ENCODE measurements at regions not wholly inside any gene's neighbourhood (a gene's known extent, or its start where the extent isn't known, plus 50 kb on each side); places are given as distances from the start of the nearest gene placed in this dataset.

- 93% methylated on average over 4 of the region's 4 CpGs for WGBS
- Histone ChIP-seq H3K36me3 (ENCODE audit: control insufficient read depth in 2 of 2, insufficient read depth in 2 of 2, low read length in 1 of 2) (no peaks in the 10 kb centered on the region), H3K4me3 (ENCODE audit: low read length in 2 of 2) (no peak overlapping the region), H3K4me1 (ENCODE audit: control insufficient read depth in 2 of 2, insufficient read depth in 2 of 2, low read length in 2 of 2) (no peaks in the 10 kb centered on the region), H3K27ac (ENCODE audit: low read depth in 1 of 2, low read length in 1 of 2) (no peak overlapping the region), H3K9me3 (ENCODE audit: control insufficient read depth in 2 of 2, insufficient read depth in 1 of 2, low read length in 1 of 2) (no peaks in the 10 kb centered on the region), H3K27me3 (ENCODE audit: control insufficient read depth in 2 of 2, insufficient read depth in 1 of 2, low read length in 1 of 2) (no peaks in the 10 kb centered on the region)
- no peak for DNase-seq (ENCODE audit: low read depth in 6 of 9, low spot score in 9 of 9)
Measured at GRCh38 chr10:28077889-28078288, 79.0 kb upstream of the ODAD2 start.

- DNase-seq (ENCODE audit: low read depth in 6 of 9, low spot score in 9 of 9) = no peak
- WGBS = 95% methylated on average over 8 of the region's 8 CpGs
Measured at GRCh38 chr10:28075424-28075823, 76.5 kb upstream of the ODAD2 start.

DNA sequence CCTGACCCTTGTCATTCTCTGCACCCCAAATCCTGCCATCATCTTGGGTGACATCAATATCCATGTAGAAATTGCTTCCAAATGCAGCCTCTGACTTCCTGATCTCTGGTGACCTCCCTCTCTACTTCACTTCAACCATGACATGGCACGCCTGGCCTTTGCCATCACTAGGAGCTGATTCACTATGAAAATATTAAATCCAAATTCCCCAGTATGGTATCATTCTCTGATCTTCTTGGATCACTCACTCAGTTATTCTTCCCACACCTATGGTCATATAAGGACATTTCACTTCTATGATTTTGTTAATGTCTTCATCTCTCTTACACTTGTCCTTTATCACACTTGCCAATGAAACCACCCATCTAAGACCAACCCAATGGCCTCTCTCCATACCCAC lies 73.7 kb upstream of the ODAD2 start:
- WGBS = 97% methylated on average over 1 of the region's 1 CpG
- no peaks in the 10 kb centered on the region for H3K36me3 ChIP-seq (ENCODE audit: control insufficient read depth in 2 of 2, insufficient read depth in 2 of 2, low read length in 1 of 2)

More at GRCh38 chr10:28075424-28075823, 76.5 kb upstream of the ODAD2 start:
- Histone ChIP-seq H3K4me1 (ENCODE audit: control insufficient read depth in 2 of 2, insufficient read depth in 2 of 2, low read length in 2 of 2) (no peaks in the 10 kb centered on the region), H3K4me3 (ENCODE audit: low read length in 2 of 2) (no peak overlapping the region), H3K27ac (ENCODE audit: low read depth in 1 of 2, low read length in 1 of 2) (no peak overlapping the region), H3K9me3 (ENCODE audit: control insufficient read depth in 2 of 2, insufficient read depth in 1 of 2, low read length in 1 of 2) (no peaks in the 10 kb centered on the region), H3K36me3 (ENCODE audit: control insufficient read depth in 2 of 2, insufficient read depth in 2 of 2, low read length in 1 of 2) (no peaks in the 10 kb centered on the region), H3K27me3 (ENCODE audit: control insufficient read depth in 2 of 2, insufficient read depth in 1 of 2, low read length in 1 of 2) (no peaks in the 10 kb centered on the region)

GRCh38 chr10:28060031-28060607 lies 61.2 kb upstream of the ODAD2 start:
- no peak for DNase-seq (ENCODE audit: low read depth in 6 of 9, low spot score in 9 of 9)
- WGBS = 94% methylated on average over 5 of the region's 5 CpGs
- H3K9me3 ChIP-seq (ENCODE audit: control insufficient read depth in 2 of 2, insufficient read depth in 1 of 2, low read length in 1 of 2) = peaks cover 0 to 3% of the 10 kb centered on the region in 2 donors
- no peak overlapping the region for H3K4me3 ChIP-seq (ENCODE audit: low read length in 2 of 2)
- H3K36me3 ChIP-seq (ENCODE audit: control insufficient read depth in 2 of 2, insufficient read depth in 2 of 2, low read length in 1 of 2) = peaks cover 0 to 8% of the 10 kb centered on the region in 2 donors
- no peaks in the 10 kb centered on the region for H3K4me1 ChIP-seq (ENCODE audit: control insufficient read depth in 2 of 2, insufficient read depth in 2 of 2, low read length in 2 of 2)
- H3K27ac ChIP-seq (ENCODE audit: low read depth in 1 of 2, low read length in 1 of 2) = no peak overlapping the region
- H3K27me3 ChIP-seq (ENCODE audit: control insufficient read depth in 2 of 2, insufficient read depth in 1 of 2, low read length in 1 of 2) = no peaks in the 10 kb centered on the region

More for the DNA sequence above, 73.7 kb upstream of the ODAD2 start:
- H3K4me3 ChIP-seq (ENCODE audit: low read length in 2 of 2) = no peak overlapping the region
- H3K27me3 ChIP-seq (ENCODE audit: control insufficient read depth in 2 of 2, insufficient read depth in 1 of 2, low read length in 1 of 2) = no peaks in the 10 kb centered on the region
- no peaks in the 10 kb centered on the region for H3K9me3 ChIP-seq (ENCODE audit: control insufficient read depth in 2 of 2, insufficient read depth in 1 of 2, low read length in 1 of 2)
- no peaks in the 10 kb centered on the region for H3K4me1 ChIP-seq (ENCODE audit: control insufficient read depth in 2 of 2, insufficient read depth in 2 of 2, low read length in 2 of 2)
- no peak for DNase-seq (ENCODE audit: low read depth in 6 of 9, low spot score in 9 of 9)
- no peak overlapping the region for H3K27ac ChIP-seq (ENCODE audit: low read depth in 1 of 2, low read length in 1 of 2)

- no peak overlapping the region for H3K27ac ChIP-seq (ENCODE audit: low read depth in 1 of 2, low read length in 1 of 2)
- H3K4me3 ChIP-seq (ENCODE audit: low read length in 2 of 2) = no peak overlapping the region
- WGBS = 98% methylated on average over 7 of the region's 7 CpGs
- H3K36me3 ChIP-seq (ENCODE audit: control insufficient read depth in 2 of 2, insufficient read depth in 2 of 2, low read length in 1 of 2) = peaks cover 0 to 8% of the 10 kb centered on the region in 2 donors
- no peaks in the 10 kb centered on the region for H3K27me3 ChIP-seq (ENCODE audit: control insufficient read depth in 2 of 2, insufficient read depth in 1 of 2, low read length in 1 of 2)
- no peaks in the 10 kb centered on the region for H3K4me1 ChIP-seq (ENCODE audit: control insufficient read depth in 2 of 2, insufficient read depth in 2 of 2, low read length in 2 of 2)
- no peak for DNase-seq (ENCODE audit: low read depth in 6 of 9, low spot score in 9 of 9)
- peaks cover 0 to 3% of the 10 kb centered on the region in 2 donors for H3K9me3 ChIP-seq (ENCODE audit: control insufficient read depth in 2 of 2, insufficient read depth in 1 of 2, low read length in 1 of 2)
Measured at GRCh38 chr10:28058746-28059145, 59.9 kb upstream of the ODAD2 start.

GRCh38 chr10:28054228-28054860 lies 55.5 kb upstream of the ODAD2 start:
- H3K4me1 ChIP-seq (ENCODE audit: control insufficient read depth in 2 of 2, insufficient read depth in 2 of 2, low read length in 2 of 2) = no peaks in the 10 kb centered on the region
- no peak overlapping the region for H3K27ac ChIP-seq (ENCODE audit: low read depth in 1 of 2, low read length in 1 of 2)
- WGBS = 99% methylated on average over 5 of the region's 5 CpGs
- peaks cover 0 to 3% of the 10 kb centered on the region in 2 donors for H3K9me3 ChIP-seq (ENCODE audit: control insufficient read depth in 2 of 2, insufficient read depth in 1 of 2, low read length in 1 of 2)
- DNase-seq (ENCODE audit: low read depth in 6 of 9, low spot score in 9 of 9) = no peak
- H3K27me3 ChIP-seq (ENCODE audit: control insufficient read depth in 2 of 2, insufficient read depth in 1 of 2, low read length in 1 of 2) = no peaks in the 10 kb centered on the region
- H3K36me3 ChIP-seq (ENCODE audit: control insufficient read depth in 2 of 2, insufficient read depth in 2 of 2, low read length in 1 of 2) = peaks cover 0 to 8% of the 10 kb centered on the region in 2 donors
- no peak overlapping the region for H3K4me3 ChIP-seq (ENCODE audit: low read length in 2 of 2)

- no peak overlapping the region for H3K4me3 ChIP-seq (ENCODE audit: low read length in 2 of 2)
- no peak overlapping the region for H3K27ac ChIP-seq (ENCODE audit: low read depth in 1 of 2, low read length in 1 of 2)
- no peaks in the 10 kb centered on the region for H3K4me1 ChIP-seq (ENCODE audit: control insufficient read depth in 2 of 2, insufficient read depth in 2 of 2, low read length in 2 of 2)
- DNase-seq (ENCODE audit: low read depth in 6 of 9, low spot score in 9 of 9) = no peak
- no peaks in the 10 kb centered on the region for H3K36me3 ChIP-seq (ENCODE audit: control insufficient read depth in 2 of 2, insufficient read depth in 2 of 2, low read length in 1 of 2)
- H3K9me3 ChIP-seq (ENCODE audit: control insufficient read depth in 2 of 2, insufficient read depth in 1 of 2, low read length in 1 of 2) = no peaks in the 10 kb centered on the region
- H3K27me3 ChIP-seq (ENCODE audit: control insufficient read depth in 2 of 2, insufficient read depth in 1 of 2, low read length in 1 of 2) = no peaks in the 10 kb centered on the region
- 97% methylated on average over 2 of the region's 2 CpGs for WGBS
Measured at GRCh38 chr10:28049286-28049685, 50.4 kb upstream of the ODAD2 start.
